ENCODE measurements at regions not wholly inside any gene's neighbourhood (a gene's known extent, or its start where the extent isn't known, plus 50 kb on each side); places are given as distances from the start of the nearest gene placed in this dataset.

GRCh38 chr9:14961372-14962068, 51.3 kb upstream of the FREM1 start:
- DNase-seq = no peak

DNA sequence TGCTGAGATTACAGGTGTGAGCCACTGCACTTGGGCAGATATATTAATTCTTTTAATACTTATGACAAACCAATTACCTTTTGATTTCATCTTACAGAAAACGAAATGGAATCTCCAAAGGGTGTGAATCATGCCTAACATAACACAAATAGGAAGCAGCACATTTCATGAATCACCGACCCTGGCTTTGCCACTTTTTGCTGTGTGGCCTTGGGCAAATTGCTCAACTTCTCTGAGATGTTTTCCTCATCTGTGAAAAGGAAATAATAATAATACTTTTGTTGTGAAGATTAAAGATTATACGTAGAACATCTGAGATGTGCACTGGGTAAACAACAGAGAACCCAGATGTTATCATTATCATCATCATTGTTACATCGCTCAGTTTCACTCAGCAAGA, 50.7 kb upstream of the FREM1 start:
- DNase-seq = no peak

Data from CD4-positive, alpha-beta T cell treated with Interleukin-10 for 1 hour (primary cell).